OCI-LY7 (cell line): ENCODE measurements at regions not wholly inside any gene's neighbourhood (a gene's known extent, or its start where the extent isn't known, plus 50 kb on each side); places are given as distances from the start of the nearest gene placed in this dataset.

Experiments
- BruUV-seq: library from RNA; stranded (reverse); fragments of 400-500 nt; replicated peaks from 2 replicates; lab custom pipeline; 2021; lab: Mats Ljungman, UMichigan
- CTCF ChIA-PET: fragments of 300-600 bp; sonication (Branson Sonifier 250); formaldehyde crosslinking; loops from one replicate; lab custom pipeline; 2022; ENCODE audit warnings: antibody characterized with exemption; ENCODE audit not compliant: unreplicated experiment; lab: Charles Lee
- POLR2A ChIA-PET: fragments of 300-600 bp; sonication (Branson Sonifier 250); formaldehyde crosslinking; loops from one replicate; lab custom pipeline; 2022; ENCODE audit warnings: antibody characterized with exemption; lab: Charles Lee
- DNase-seq: peaks from one replicate; pipeline ENCODE4 v3.0.0-alpha.2; 2015; ENCODE audit warnings: low spot score
- H2AFZ ChIP-seq: fragments of 200-600 bp; sonication (generic), shearing (Covaris generic); 2 replicates; pipeline ENCODE4 v1.6.1; 2014; ENCODE audit warnings: mild to moderate bottlenecking, antibody characterized with exemption, low read length, moderate library complexity
- H3K27ac ChIP-seq: fragments of 200-600 bp; sonication (generic); 2 replicates; pipeline ENCODE4 v1.5.1; 2014; ENCODE audit warnings: mixed run types, low read depth, mild to moderate bottlenecking, moderate library complexity, low read length, inconsistent platforms; ENCODE audit not compliant: poor library complexity, severe bottlenecking
- H3K36me3 ChIP-seq: fragments of 200-600 bp; sonication (generic); 2 replicates; pipeline ENCODE4 v1.6.1; 2014; ENCODE audit warnings: mild to moderate bottlenecking, antibody characterized with exemption, low read length, moderate library complexity, mixed read lengths; ENCODE audit not compliant: insufficient read depth
- H3K4me1 ChIP-seq: fragments of 200-600 bp; sonication (generic); 2 replicates; pipeline ENCODE4 v1.5.1; 2014; ENCODE audit warnings: mild to moderate bottlenecking, low read length; ENCODE audit not compliant: insufficient read depth, poor library complexity, severe bottlenecking
- H3K4me2 ChIP-seq: fragments of 200-600 bp; sonication (generic); 2 replicates; pipeline ENCODE4 v1.6.1; 2014; ENCODE audit warnings: mild to moderate bottlenecking, low read length
- H3K4me3 ChIP-seq: fragments of 200-600 bp; sonication (generic); 2 replicates; pipeline ENCODE4 v1.5.1; 2014; ENCODE audit warnings: mild to moderate bottlenecking, low read depth, low read length; ENCODE audit not compliant: poor library complexity, severe bottlenecking
- H3K79me2 ChIP-seq: fragments of 200-600 bp; sonication (generic); 2 replicates; pipeline ENCODE4 v1.6.1; 2016; ENCODE audit warnings: low read depth, mild to moderate bottlenecking, low read length, moderate library complexity, mixed read lengths; ENCODE audit not compliant: insufficient read depth
- H3K9me2 ChIP-seq: fragments of 200-600 bp; sonication (generic); 2 replicates; pipeline ENCODE4 v1.6.1; 2016; ENCODE audit warnings: mild to moderate bottlenecking, low read length, mixed read lengths; ENCODE audit not compliant: insufficient read depth
- H3K9me3 ChIP-seq: fragments of 200-600 bp; sonication (generic); 2 replicates; pipeline ENCODE4 v1.6.1; 2014; ENCODE audit warnings: mild to moderate bottlenecking, mixed run types, low read length, mixed read lengths
- H4K20me1 ChIP-seq: fragments of 200-600 bp; sonication (generic); 2 replicates; pipeline ENCODE4 v1.6.1; 2014; ENCODE audit warnings: mild to moderate bottlenecking, antibody characterized with exemption, low read length, moderate library complexity, mixed read lengths; ENCODE audit not compliant: insufficient read depth
- EZH2phosphoT487 ChIP-seq: fragments of 200-600 bp; sonication (generic); IDR thresholded peaks from 2 replicates; pipeline ENCODE4 v1.6.1; 2018; ENCODE audit warnings: low read depth, borderline replicate concordance, mild to moderate bottlenecking, mixed run types, antibody characterized with exemption, low read length, moderate library complexity, mixed read lengths
- intact Hi-C: fragments of 100-400 bp; cut with micrococcal nuclease; formaldehyde crosslinking; loops from one replicate; pipeline ENCODE4 v1.10.0; 2022; ENCODE audit not compliant: unreplicated experiment
- TF ChIP-seq, protein P1 (sequence below): fragments of 200-600 bp; sonication (generic); conservative IDR thresholded peaks from 2 replicates; pipeline ENCODE4 v1.5.1; 2014; ENCODE audit warnings: mild to moderate bottlenecking, antibody characterized with exemption, low read length, moderate library complexity, mixed read lengths

DNA sequence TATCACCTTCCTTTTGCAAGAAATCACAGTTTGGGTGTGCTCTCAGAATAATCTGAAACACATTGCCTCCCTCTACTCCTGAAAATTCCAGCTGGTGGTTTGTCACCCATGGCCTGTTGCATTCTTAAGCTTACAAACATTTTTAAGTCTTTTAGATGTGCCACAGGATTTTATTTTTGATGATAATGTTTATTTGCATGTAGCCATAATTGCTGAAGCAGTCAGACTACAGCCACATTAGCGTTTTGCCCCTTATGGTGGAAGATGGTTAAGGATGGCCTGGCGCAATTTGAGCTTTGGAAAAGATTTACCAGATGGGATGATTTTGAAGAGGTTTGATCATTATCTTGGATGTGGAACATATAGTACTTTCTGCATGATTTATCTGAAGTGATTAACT is 439.5 kb downstream of the MEIS1 start:
- no peak for DNase-seq
- no peaks in the 10 kb centered on the region for H4K20me1 ChIP-seq
- intact Hi-C loops = no loop called here
- no peak overlapping the region for H3K27ac ChIP-seq
- H3K9me3 ChIP-seq = no peaks in the 10 kb centered on the region
- no peak overlapping the region for H2AFZ ChIP-seq
- ChIA-PET POLR2A (interaction anchor here (0.6 kb wide), 1 partner anchor 1129 kb away, joined by 7 read pairs; no protein-coding TSS in a partner anchor), CTCF (no interaction called here)
- no peaks in the 10 kb centered on the region for H3K4me1 ChIP-seq
- no peak overlapping the region for H3K4me3 ChIP-seq
- H3K4me2 ChIP-seq = no peak overlapping the region
- H3K36me3 ChIP-seq = no peaks in the 10 kb centered on the region
- H3K79me2 ChIP-seq = no peaks in the 10 kb centered on the region
- TF ChIP-seq EZH2phosphoT487 = no peak
- TF ChIP-seq, protein P1, sequence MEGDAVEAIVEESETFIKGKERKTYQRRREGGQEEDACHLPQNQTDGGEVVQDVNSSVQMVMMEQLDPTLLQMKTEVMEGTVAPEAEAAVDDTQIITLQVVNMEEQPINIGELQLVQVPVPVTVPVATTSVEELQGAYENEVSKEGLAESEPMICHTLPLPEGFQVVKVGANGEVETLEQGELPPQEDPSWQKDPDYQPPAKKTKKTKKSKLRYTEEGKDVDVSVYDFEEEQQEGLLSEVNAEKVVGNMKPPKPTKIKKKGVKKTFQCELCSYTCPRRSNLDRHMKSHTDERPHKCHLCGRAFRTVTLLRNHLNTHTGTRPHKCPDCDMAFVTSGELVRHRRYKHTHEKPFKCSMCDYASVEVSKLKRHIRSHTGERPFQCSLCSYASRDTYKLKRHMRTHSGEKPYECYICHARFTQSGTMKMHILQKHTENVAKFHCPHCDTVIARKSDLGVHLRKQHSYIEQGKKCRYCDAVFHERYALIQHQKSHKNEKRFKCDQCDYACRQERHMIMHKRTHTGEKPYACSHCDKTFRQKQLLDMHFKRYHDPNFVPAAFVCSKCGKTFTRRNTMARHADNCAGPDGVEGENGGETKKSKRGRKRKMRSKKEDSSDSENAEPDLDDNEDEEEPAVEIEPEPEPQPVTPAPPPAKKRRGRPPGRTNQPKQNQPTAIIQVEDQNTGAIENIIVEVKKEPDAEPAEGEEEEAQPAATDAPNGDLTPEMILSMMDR = no peak
- no peaks in the 10 kb centered on the region for H3K9me2 ChIP-seq
- no TSS peak for BruUV-seq

DNA sequence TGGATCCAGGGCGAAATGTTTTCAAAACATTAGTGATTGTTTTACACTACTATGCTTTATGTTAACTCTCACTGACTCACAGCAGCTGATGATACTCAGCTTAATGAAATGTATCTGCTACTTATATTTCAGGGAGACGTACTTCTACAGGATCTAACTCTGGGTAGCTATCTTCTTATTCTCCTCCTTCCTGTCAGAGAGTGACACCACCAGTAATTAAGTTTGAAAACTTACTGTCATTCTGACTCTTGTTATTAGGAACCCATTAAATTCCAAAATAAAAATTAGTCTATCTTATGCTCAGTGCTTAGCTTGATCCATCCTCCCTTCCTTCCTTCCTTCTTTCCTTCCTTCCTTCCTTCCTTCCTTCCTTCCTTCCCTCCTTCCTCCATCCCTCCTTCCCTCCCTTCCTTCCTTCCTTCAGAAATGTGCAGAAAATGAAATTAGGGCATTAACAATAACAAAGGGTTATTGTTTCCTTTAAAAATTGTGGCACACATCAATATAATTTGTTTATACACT is 441.1 kb downstream of the MEIS1 start:
- Histone ChIP-seq H3K4me3 (no peak overlapping the region), H3K9me3 (no peaks in the 10 kb centered on the region)
- TF ChIP-seq, protein P1 = no peak
- TF ChIP-seq EZH2phosphoT487 = no peak

DNA sequence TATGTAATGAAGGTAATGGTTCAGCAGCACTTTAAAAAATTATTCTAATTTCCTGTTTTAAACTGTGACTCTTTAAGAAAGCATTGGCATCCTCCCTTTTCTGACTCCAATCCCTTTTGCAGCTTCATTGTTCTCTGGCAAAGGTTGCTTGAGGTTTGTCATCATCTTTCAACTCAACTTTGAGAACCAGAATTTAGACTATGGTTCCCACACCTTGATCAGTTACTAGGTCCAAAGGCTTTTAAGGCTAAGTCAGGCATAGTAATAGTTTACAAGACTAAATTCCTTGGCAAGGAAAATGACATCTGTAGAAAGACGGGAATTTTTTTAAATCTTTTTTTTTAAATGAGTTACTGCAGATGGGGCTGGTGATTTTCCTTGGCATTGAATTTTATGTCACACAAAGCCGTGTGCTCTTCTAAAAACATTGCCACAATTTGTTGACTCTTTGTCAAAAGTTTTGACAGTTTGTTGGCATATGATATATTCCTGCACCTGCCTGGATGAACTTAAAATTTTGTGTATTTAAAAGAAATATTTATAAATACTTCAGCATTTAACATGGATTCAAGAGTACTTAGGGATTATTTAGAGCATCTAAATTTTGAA is 451.0 kb downstream of the MEIS1 start:
- H3K4me3 ChIP-seq = no peak overlapping the region
- no peaks in the 10 kb centered on the region for H3K79me2 ChIP-seq
- ChIA-PET CTCF (no interaction called here), POLR2A (no interaction called here)
- H4K20me1 ChIP-seq = no peaks in the 10 kb centered on the region
- no peaks in the 10 kb centered on the region for H3K9me2 ChIP-seq
- intact Hi-C loops = no loop called here
- H3K4me1 ChIP-seq = no peaks in the 10 kb centered on the region
- H3K36me3 ChIP-seq = no peaks in the 10 kb centered on the region
- DNase-seq = no peak
- H3K9me3 ChIP-seq = 0 out of 2 replicates have a peak, but pooled peaks cover 6% of the 10 kb centered on the region
- BruUV-seq = no TSS peak
- H3K4me2 ChIP-seq = no peak overlapping the region
- H2AFZ ChIP-seq = no peak overlapping the region
- H3K27ac ChIP-seq = no peak overlapping the region
- TF ChIP-seq EZH2phosphoT487 = no peak
- TF ChIP-seq, protein P1 = no peak

More for the DNA sequence above, 441.1 kb downstream of the MEIS1 start:
- Histone ChIP-seq H3K9me2 (no peaks in the 10 kb centered on the region), H3K79me2 (no peaks in the 10 kb centered on the region), H3K36me3 (no peaks in the 10 kb centered on the region), H3K4me1 (no peaks in the 10 kb centered on the region), H3K4me2 (no peak overlapping the region), H3K27ac (no peak overlapping the region), H4K20me1 (no peaks in the 10 kb centered on the region), H2AFZ (no peak overlapping the region)
- no peak for DNase-seq
- POLR2A ChIA-PET = no interaction called here
- CTCF ChIA-PET = no interaction called here
- BruUV-seq = no TSS peak
- intact Hi-C loops = no loop called here
